GM23338 (cell line): ENCODE measurements at regions not wholly inside any gene's neighbourhood (a gene's known extent, or its start where the extent isn't known, plus 50 kb on each side); places are given as distances from the start of the nearest gene placed in this dataset.

Source experiments
- ATAC-seq: fragments of 200-7000 bp; cut with Tn5 transposase; 3 replicates; pipeline ENCODE4 v1.9.1; 2020
- DNase-seq: peaks from one replicate; pipeline ENCODE4 v3.0.0-alpha.2; 2015; ENCODE audit warnings: low spot score
- H2AFZ ChIP-seq: fragments of 200-600 bp; sonication (generic); 2 replicates; pipeline ENCODE4 v1.8.0; 2016; ENCODE audit warnings: antibody characterized with exemption, mild to moderate bottlenecking, moderate library complexity
- H3F3A ChIP-seq: fragments of 200-600 bp; sonication (generic); replicated peaks from 2 replicates; pipeline ENCODE4 v1.8.0; 2017; ENCODE audit warnings: antibody characterized with exemption, mixed run types, low read depth
- H3K27ac ChIP-seq: fragments of 200-600 bp; sonication (generic); 2 replicates; pipeline ENCODE4 v1.6.1; 2016; ENCODE audit warnings: low read depth
- H3K27me3 ChIP-seq: fragments of 200-600 bp; sonication (generic); 2 replicates; pipeline ENCODE4 v1.8.0; 2016; ENCODE audit warnings: mild to moderate bottlenecking, mixed run types, moderate library complexity; ENCODE audit not compliant: insufficient read depth
- H3K36me3 ChIP-seq: fragments of 200-600 bp; sonication (generic); 2 replicates; pipeline ENCODE4 v1.8.0; 2016; ENCODE audit warnings: mild to moderate bottlenecking; ENCODE audit not compliant: insufficient read depth
- H3K4me1 ChIP-seq: fragments of 200-600 bp; sonication (generic); 2 replicates; pipeline ENCODE4 v1.8.0; 2016; ENCODE audit warnings: mild to moderate bottlenecking, moderate library complexity; ENCODE audit not compliant: insufficient read depth
- H3K4me2 ChIP-seq: fragments of 200-600 bp; sonication (generic); 2 replicates; pipeline ENCODE4 v1.7.1; 2017; ENCODE audit warnings: mixed run types
- H3K4me3 ChIP-seq: fragments of 200-600 bp; sonication (generic); 2 replicates; pipeline ENCODE4 v1.6.1; 2016; ENCODE audit warnings: mixed run types
- H3K79me2 ChIP-seq: fragments of 200-600 bp; sonication (generic); replicated peaks from 2 replicates; pipeline ENCODE4 v1.8.0; 2017; ENCODE audit warnings: mild to moderate bottlenecking; ENCODE audit not compliant: insufficient read depth
- H3K9me2 ChIP-seq: fragments of 200-600 bp; sonication (generic); 2 replicates; pipeline ENCODE4 v1.8.0; 2017; ENCODE audit not compliant: insufficient read depth
- H4K20me1 ChIP-seq: fragments of 200-600 bp; sonication (generic); replicated peaks from 2 replicates; pipeline ENCODE4 v1.8.0; 2017; ENCODE audit warnings: mild to moderate bottlenecking; ENCODE audit not compliant: insufficient read depth
- H3K27ac Mint-ChIP-seq: 2 replicates; pipeline ENCODE4 v1.8.0; 2020; ENCODE audit warnings: inconsistent platforms, mild to moderate bottlenecking, moderate library complexity, mixed read lengths
- H3K27me3 Mint-ChIP-seq: 3 replicates; pipeline ENCODE4 v1.8.0; 2022; ENCODE audit warnings: low read depth, mild to moderate bottlenecking, moderate library complexity, mixed read lengths, inconsistent platforms; ENCODE audit not compliant: insufficient read depth, poor library complexity
- H3K36me3 Mint-ChIP-seq: 3 replicates; pipeline ENCODE4 v1.8.0; 2021; ENCODE audit warnings: low read depth, mild to moderate bottlenecking, inconsistent platforms, moderate library complexity, mixed read lengths
- H3K4me1 Mint-ChIP-seq: 3 replicates; pipeline ENCODE4 v1.8.0; 2020; ENCODE audit warnings: mild to moderate bottlenecking, inconsistent platforms, mixed read lengths
- H3K4me3 Mint-ChIP-seq: 3 replicates; pipeline ENCODE4 v1.8.0; 2021; ENCODE audit warnings: moderate library complexity, mild to moderate bottlenecking, inconsistent platforms, mixed read lengths
- H3K9me3 Mint-ChIP-seq: 3 replicates; pipeline ENCODE4 v1.8.0; 2020; ENCODE audit warnings: moderate library complexity, mild to moderate bottlenecking, inconsistent platforms, mixed read lengths
- EZH2phosphoT487 ChIP-seq: fragments of 200-600 bp; sonication (generic); IDR thresholded peaks from one replicate; pipeline ENCODE4 v1.8.1; 2018; ENCODE audit warnings: antibody characterized with exemption; ENCODE audit not compliant: unreplicated experiment
- POLR2AphosphoS5 ChIP-seq: IDR thresholded peaks from 2 replicates; pipeline ENCODE4 v1.6.1; 2016; ENCODE audit warnings: antibody characterized with exemption, low read depth
- STAT1 ChIP-seq: IDR thresholded peaks from one replicate; pipeline ENCODE4 v1.6.1; 2016; ENCODE audit warnings: antibody characterized with exemption; ENCODE audit not compliant: unreplicated experiment
- ZNF114 ChIP-seq: fragments of 250-450 bp; sonication (Bioruptor Pico); IDR thresholded peaks from 2 replicates; pipeline ENCODE4 v1.5.0; 2020; ENCODE audit warnings: mild to moderate bottlenecking, moderate library complexity
- TF ChIP-seq, protein P1 (sequence below), 2 experiments: fragments of 200-600 bp in 1 of 2; sonication (generic) in 1 of 2; conservative IDR thresholded peaks; 2 replicates each; pipeline versions ENCODE4 v1.5.1 to v1.6.1; 2016 to 2017; ENCODE audit warnings: antibody characterized with exemption in 2 of 2, low read depth in 2 of 2, mild to moderate bottlenecking in 2 of 2, moderate library complexity in 1 of 2
- TF ChIP-seq, protein P2 (sequence below): IDR thresholded peaks from one replicate; pipeline ENCODE4 v1.6.1; 2018; ENCODE audit warnings: antibody characterized with exemption; ENCODE audit not compliant: unreplicated experiment

DNA sequence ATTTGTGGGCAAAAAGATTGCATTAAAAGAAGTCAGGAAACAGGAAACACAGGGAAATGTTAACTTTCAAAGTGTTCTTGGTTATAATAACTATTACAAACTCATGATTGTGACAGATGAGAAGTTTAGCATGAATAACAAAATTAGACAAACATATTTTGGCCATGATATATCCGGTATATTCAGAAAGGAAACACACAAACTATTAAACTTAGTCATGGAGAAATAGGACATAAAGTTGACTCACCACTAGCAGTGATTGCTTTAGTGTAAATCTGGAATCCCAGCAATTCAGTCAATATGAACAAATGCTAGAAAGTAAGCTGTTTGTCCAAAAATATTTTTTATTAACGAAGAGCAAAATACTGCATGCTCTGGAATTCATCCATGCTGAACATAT is 1299.9 kb downstream of the C4orf33 start:
- Mint-ChIP-seq H3K27ac (no peak overlapping the region), H3K4me1 (no peaks in the 10 kb centered on the region), H3K4me3 (no peak overlapping the region), H3K27me3 (no peaks in the 10 kb centered on the region), H3K36me3 (no peaks in the 10 kb centered on the region), H3K9me3 (no peaks in the 10 kb centered on the region)
- Histone ChIP-seq H3F3A (no peaks in the 10 kb centered on the region), H3K4me2 (no peak overlapping the region), H3K4me1 (no peaks in the 10 kb centered on the region), H3K36me3 (no peaks in the 10 kb centered on the region), H3K4me3 (no peak overlapping the region), H3K79me2 (no peaks in the 10 kb centered on the region), H2AFZ (no peak overlapping the region), H3K9me2 (no peaks in the 10 kb centered on the region), H4K20me1 (no peaks in the 10 kb centered on the region), H3K27me3 (no peaks in the 10 kb centered on the region), H3K27ac (no peak overlapping the region)
- TF ChIP-seq STAT1, result no peak
- DNase-seq (no peak), ATAC-seq (no peak)

DNA sequence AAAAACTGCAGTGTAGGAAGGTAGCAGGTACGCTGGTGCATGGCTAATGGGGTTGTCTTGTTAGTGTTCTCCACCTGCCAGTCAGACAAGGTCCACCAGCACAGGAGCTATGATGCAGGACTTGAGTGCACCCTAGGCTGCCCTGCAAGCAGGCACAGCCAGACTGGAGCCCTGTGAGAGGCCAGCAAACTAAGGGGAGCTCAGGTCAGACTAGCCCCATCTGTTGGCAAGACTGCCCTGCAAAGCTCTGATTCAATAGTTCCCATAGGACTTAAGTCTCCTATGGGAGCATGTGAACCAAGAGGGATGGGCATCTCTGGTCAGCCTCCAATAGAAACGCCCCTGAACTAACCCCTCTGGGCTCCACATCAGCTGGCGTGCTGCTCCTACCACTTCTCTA is 1307.3 kb downstream of the C4orf33 start:
- Histone ChIP-seq H3K27me3 (no peaks in the 10 kb centered on the region), H4K20me1 (no peaks in the 10 kb centered on the region), H3F3A (no peaks in the 10 kb centered on the region), H3K27ac (no peak overlapping the region), H3K36me3 (no peaks in the 10 kb centered on the region), H2AFZ (no peak overlapping the region), H3K4me3 (no peak overlapping the region), H3K79me2 (no peaks in the 10 kb centered on the region), H3K4me1 (no peaks in the 10 kb centered on the region), H3K4me2 (no peak overlapping the region), H3K9me2 (no peaks in the 10 kb centered on the region)
- Mint-ChIP-seq H3K27ac (no peak overlapping the region), H3K36me3 (no peaks in the 10 kb centered on the region), H3K4me3 (no peak overlapping the region), H3K9me3 (no peaks in the 10 kb centered on the region; the same call in 2 of the 3 replicates), H3K4me1 (no peaks in the 10 kb centered on the region), H3K27me3 (peaks cover 1% of the 10 kb centered on the region)
- DNase-seq (peak; percentile 19), ATAC-seq (peak; percentile 47; the same call in 1 of the 3 replicates)
- no peak for TF ChIP-seq ZNF114 (CRISPR knock-in tag)
- TF ChIP-seq, protein P1, sequence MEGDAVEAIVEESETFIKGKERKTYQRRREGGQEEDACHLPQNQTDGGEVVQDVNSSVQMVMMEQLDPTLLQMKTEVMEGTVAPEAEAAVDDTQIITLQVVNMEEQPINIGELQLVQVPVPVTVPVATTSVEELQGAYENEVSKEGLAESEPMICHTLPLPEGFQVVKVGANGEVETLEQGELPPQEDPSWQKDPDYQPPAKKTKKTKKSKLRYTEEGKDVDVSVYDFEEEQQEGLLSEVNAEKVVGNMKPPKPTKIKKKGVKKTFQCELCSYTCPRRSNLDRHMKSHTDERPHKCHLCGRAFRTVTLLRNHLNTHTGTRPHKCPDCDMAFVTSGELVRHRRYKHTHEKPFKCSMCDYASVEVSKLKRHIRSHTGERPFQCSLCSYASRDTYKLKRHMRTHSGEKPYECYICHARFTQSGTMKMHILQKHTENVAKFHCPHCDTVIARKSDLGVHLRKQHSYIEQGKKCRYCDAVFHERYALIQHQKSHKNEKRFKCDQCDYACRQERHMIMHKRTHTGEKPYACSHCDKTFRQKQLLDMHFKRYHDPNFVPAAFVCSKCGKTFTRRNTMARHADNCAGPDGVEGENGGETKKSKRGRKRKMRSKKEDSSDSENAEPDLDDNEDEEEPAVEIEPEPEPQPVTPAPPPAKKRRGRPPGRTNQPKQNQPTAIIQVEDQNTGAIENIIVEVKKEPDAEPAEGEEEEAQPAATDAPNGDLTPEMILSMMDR (conservative IDR thresholded peaks at IDR 0.05; ENCODE audit: low read depth in 2 of 2), result peak in 1 of 2 experiments; percentile 40; a peak in 2 of 4 replicates

DNA sequence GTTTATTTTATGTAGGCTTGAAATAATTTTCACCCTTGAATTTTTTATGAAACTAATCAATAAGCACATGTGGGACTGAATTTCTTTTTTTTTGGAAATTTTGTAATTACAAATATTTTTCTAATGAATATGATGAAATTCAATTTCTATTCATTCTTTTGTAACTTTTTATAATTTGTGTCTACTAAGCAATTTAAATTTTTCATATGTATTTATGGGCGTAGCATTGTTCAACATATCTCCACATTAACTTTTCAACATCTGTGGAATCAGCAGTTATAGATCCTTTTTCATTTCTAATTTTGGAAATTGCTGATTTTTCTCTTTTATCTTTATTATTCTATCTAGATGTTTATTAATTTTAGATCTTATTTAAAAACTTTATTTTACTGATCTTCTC is 1320.3 kb downstream of the C4orf33 start:
- Mint-ChIP-seq H3K9me3 (no peaks in the 10 kb centered on the region), H3K27me3 (no peaks in the 10 kb centered on the region), H3K27ac (no peak overlapping the region), H3K4me1 (no peaks in the 10 kb centered on the region), H3K4me3 (no peak overlapping the region), H3K36me3 (no peaks in the 10 kb centered on the region)
- no peak overlapping the region for H3K4me3 ChIP-seq
- no peaks in the 10 kb centered on the region for H3K36me3 ChIP-seq
- no peaks in the 10 kb centered on the region for H3K9me2 ChIP-seq
- ATAC-seq, result no peak
- H2AFZ ChIP-seq, result no peak overlapping the region
- H3K4me2 ChIP-seq, result no peak overlapping the region
- no peak for DNase-seq
- H3K79me2 ChIP-seq, result no peaks in the 10 kb centered on the region
- no peaks in the 10 kb centered on the region for H3K27me3 ChIP-seq
- no peaks in the 10 kb centered on the region for H3F3A ChIP-seq
- no peaks in the 10 kb centered on the region for H3K4me1 ChIP-seq
- no peaks in the 10 kb centered on the region for H4K20me1 ChIP-seq
- no peak overlapping the region for H3K27ac ChIP-seq
- no peak for TF ChIP-seq EZH2phosphoT487
- TF ChIP-seq, protein P2, sequence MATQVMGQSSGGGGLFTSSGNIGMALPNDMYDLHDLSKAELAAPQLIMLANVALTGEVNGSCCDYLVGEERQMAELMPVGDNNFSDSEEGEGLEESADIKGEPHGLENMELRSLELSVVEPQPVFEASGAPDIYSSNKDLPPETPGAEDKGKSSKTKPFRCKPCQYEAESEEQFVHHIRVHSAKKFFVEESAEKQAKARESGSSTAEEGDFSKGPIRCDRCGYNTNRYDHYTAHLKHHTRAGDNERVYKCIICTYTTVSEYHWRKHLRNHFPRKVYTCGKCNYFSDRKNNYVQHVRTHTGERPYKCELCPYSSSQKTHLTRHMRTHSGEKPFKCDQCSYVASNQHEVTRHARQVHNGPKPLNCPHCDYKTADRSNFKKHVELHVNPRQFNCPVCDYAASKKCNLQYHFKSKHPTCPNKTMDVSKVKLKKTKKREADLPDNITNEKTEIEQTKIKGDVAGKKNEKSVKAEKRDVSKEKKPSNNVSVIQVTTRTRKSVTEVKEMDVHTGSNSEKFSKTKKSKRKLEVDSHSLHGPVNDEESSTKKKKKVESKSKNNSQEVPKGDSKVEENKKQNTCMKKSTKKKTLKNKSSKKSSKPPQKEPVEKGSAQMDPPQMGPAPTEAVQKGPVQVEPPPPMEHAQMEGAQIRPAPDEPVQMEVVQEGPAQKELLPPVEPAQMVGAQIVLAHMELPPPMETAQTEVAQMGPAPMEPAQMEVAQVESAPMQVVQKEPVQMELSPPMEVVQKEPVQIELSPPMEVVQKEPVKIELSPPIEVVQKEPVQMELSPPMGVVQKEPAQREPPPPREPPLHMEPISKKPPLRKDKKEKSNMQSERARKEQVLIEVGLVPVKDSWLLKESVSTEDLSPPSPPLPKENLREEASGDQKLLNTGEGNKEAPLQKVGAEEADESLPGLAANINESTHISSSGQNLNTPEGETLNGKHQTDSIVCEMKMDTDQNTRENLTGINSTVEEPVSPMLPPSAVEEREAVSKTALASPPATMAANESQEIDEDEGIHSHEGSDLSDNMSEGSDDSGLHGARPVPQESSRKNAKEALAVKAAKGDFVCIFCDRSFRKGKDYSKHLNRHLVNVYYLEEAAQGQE, result no peak
- no peak for TF ChIP-seq POLR2AphosphoS5
